Common myeloid progenitor, CD34-positive (primary cell): ENCODE measurements at regions not wholly inside any gene's neighbourhood (a gene's known extent, or its start where the extent isn't known, plus 50 kb on each side); places are given as distances from the start of the nearest gene placed in this dataset.
A peak's percentile ranks its signal among the peaks of the same experiment; 100 is the strongest.

ENCODE experiments used
- CTCF ChIA-PET: fragments of 350-600 bp; sonication (Branson Sonifier 250); formaldehyde crosslinking; loops from one replicate; lab custom pipeline; 2021; ENCODE audit warnings: antibody characterized with exemption; lab: Charles Lee
- POLR2A ChIA-PET: fragments of 350-600 bp; sonication (Branson Sonifier 250); formaldehyde crosslinking; loops from one replicate; lab custom pipeline; 2021; ENCODE audit warnings: antibody characterized with exemption; lab: Charles Lee
- DNase-seq, 3 donors: peaks; one replicate each; pipeline versions ENCODE4 v3.0.0 to v3.0.0-alpha.2; 2013
- H3K27ac ChIP-seq, 2 experiments: 1 replicate in 1 of 2; 2 replicates in 1 of 2; pipeline ENCODE4 v1.7.0; 2013; ENCODE audit warnings: inconsistent platforms in 2 of 2, low read length in 2 of 2, mild to moderate bottlenecking in 2 of 2, low read depth in 1 of 2, moderate library complexity in 1 of 2; ENCODE audit not compliant: severe bottlenecking in 2 of 2, insufficient read depth in 1 of 2, poor library complexity in 1 of 2
- H3K27me3 ChIP-seq, 5 experiments: replicated peaks in 2 of 5; 1 replicate in 3 of 5; 2 replicates in 2 of 5; pipeline versions ENCODE4 v1.6.1 to v1.7.0; 2013; ENCODE audit warnings: low read length in 4 of 5, mild to moderate bottlenecking in 2 of 5, moderate library complexity in 2 of 5, inconsistent platforms in 1 of 5; ENCODE audit not compliant: insufficient read depth in 5 of 5, control insufficient read depth in 4 of 5
- H3K36me3 ChIP-seq, 4 experiments: 1 replicate in 2 of 4; 2 replicates in 2 of 4; pipeline versions ENCODE4 v1.6.1 to v1.7.0; 2013; ENCODE audit warnings: low read length in 3 of 4, control low read depth in 1 of 4, mild to moderate bottlenecking in 1 of 4; ENCODE audit not compliant: control insufficient read depth in 4 of 4, insufficient read depth in 4 of 4
- H3K4me1 ChIP-seq, 4 experiments: 1 replicate in 3 of 4; 2 replicates in 1 of 4; pipeline versions ENCODE4 v1.6.1 to v1.7.1; 2013; ENCODE audit warnings: low read length in 3 of 4, mild to moderate bottlenecking in 3 of 4, control low read depth in 1 of 4, inconsistent platforms in 1 of 4, moderate library complexity in 1 of 4; ENCODE audit not compliant: control insufficient read depth in 4 of 4, insufficient read depth in 4 of 4; ENCODE audit errors: control extremely low read depth in 1 of 4
- H3K4me3 ChIP-seq, 7 experiments: 1 replicate in 4 of 7; 2 replicates in 3 of 7; pipeline versions ENCODE4 v1.5.1 to v1.7.0; 2013; ENCODE audit warnings: mild to moderate bottlenecking in 7 of 7, low read length in 6 of 7, moderate library complexity in 6 of 7, inconsistent platforms in 2 of 7, low read depth in 2 of 7, control low read depth in 1 of 7; ENCODE audit not compliant: insufficient read depth in 4 of 7, control insufficient read depth in 1 of 7; ENCODE audit errors: extremely low read depth in 1 of 7
- H3K9me3 ChIP-seq, 5 experiments: 1 replicate in 4 of 5; 2 replicates in 1 of 5; pipeline versions ENCODE4 v1.6.1 to v1.7.1; 2013; ENCODE audit warnings: low read length in 4 of 5, mild to moderate bottlenecking in 2 of 5, inconsistent platforms in 1 of 5, low read depth in 1 of 5, moderate library complexity in 1 of 5; ENCODE audit not compliant: control insufficient read depth in 4 of 5, insufficient read depth in 2 of 5; ENCODE audit errors: control extremely low read depth in 1 of 5
- WGBS: methylation state at CpG from one replicate; pipeline ENCODE4 v1.1.5; 2013; ENCODE audit not compliant: insufficient coverage; 5-methylcytosine and 5-hydroxymethylcytosine counted together

DNA sequence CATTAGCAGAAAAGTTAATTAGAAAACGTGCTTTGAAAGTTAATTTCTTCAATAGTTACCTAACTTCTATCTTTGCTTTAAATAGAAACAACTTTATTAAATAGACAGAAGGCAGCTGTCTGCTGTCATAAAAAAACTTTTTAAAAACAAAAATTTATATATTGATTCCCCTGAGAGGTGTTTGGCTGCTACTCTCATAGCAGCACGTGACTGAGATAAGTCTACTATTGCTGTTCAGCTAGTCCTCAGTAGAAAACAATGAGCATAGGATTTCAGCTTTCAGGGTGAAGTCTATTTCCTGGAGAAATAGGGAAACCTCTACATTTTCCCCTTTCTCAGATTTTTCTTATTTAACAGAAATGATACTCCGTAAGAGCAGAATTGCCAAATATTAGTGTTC, 135.0 kb upstream of the FBN2 start:
- POLR2A ChIA-PET, result no interaction called here

DNA sequence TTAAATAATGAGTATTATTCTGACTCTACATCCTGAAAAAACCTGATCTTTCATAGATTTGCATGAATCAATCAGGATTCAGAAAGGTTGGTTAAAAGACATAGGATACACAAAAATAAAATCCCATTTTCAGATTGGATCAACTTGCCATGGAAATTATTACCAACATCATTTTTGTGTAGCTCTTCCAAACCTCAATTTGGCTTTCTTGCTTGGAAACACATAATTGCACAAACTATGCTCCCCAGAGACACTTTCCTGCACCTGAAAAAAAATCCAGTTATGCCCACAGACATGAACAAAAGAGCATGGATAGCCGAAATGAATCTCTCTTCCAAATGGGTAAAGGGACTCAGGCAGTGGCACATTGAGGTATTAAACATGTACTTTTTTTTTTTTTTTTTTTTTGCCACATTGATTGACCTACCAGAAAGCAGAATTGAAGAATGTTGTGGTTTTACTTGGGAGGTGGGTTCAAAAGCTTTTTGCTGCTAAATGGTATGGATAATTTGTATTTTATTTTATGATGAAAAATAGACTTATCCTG, 135.4 kb upstream of the FBN2 start:
- ChIA-PET CTCF (interaction anchor here (1.4 to 2.7 kb wide), 2 partner anchors 9 to 462 kb away, joined by 4 to 10 read pairs; no protein-coding TSS in a partner anchor), POLR2A (no interaction called here)
- Histone ChIP-seq H3K36me3 (no peaks in the 10 kb centered on the region), H3K27ac (no peak overlapping the region), H3K4me1 (no peaks in the 10 kb centered on the region), H3K9me3 (peaks cover 0 to 3% (median 0%) of the 10 kb centered on the region in 5 experiments), H3K27me3 (no peaks in the 10 kb centered on the region), H3K4me3 (no peak overlapping the region)
- no peak for DNase-seq
- WGBS, result no CpG with 5 or more reads among the region's 1 CpG

More for the DNA sequence above, 135.0 kb upstream of the FBN2 start:
- no peaks in the 10 kb centered on the region for H3K27me3 ChIP-seq
- H3K27ac ChIP-seq, result no peak overlapping the region
- no peak for DNase-seq
- peaks cover 0 to 3% (median 0%) of the 10 kb centered on the region in 5 experiments for H3K9me3 ChIP-seq
- WGBS, result no CpG with 5 or more reads among the region's 3 CpGs
- no peaks in the 10 kb centered on the region for H3K36me3 ChIP-seq
- no peaks in the 10 kb centered on the region for H3K4me1 ChIP-seq
- CTCF ChIA-PET, result interaction anchor here (1.4 to 2.7 kb wide), 2 partner anchors 10 to 461 kb away, joined by 4 to 10 read pairs; no protein-coding TSS in a partner anchor
- H3K4me3 ChIP-seq, result no peak overlapping the region

DNA sequence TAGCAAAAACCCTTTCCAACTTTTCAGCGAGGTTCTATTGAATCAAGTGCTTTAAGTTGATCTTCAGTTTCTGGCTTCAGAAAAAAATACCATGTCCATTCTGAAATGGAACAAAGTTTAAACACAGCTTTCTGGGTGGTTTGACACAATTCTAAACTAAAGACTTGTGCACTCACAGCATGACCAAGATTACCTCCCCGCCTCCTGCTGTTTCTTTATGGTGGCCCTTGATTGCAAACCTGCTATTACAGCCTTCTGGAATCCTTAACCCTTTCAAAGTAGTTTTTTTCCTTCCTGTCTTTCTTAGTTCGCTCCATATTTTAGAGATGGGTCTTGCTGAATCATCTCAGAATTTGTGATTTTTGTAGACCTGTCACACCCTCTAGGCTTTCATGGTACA, 135.9 kb upstream of the FBN2 start:
- Histone ChIP-seq H3K4me3 (no peak overlapping the region), H3K36me3 (no peaks in the 10 kb centered on the region), H3K27me3 (no peaks in the 10 kb centered on the region), H3K27ac (no peak overlapping the region), H3K4me1 (no peaks in the 10 kb centered on the region), H3K9me3 (peaks cover 0 to 3% (median 0%) of the 10 kb centered on the region in 5 experiments)
- ChIA-PET CTCF (interaction anchor here (1.1 to 2.7 kb wide), 2 partner anchors 14 to 462 kb away, joined by 3 to 10 read pairs; no protein-coding TSS in a partner anchor), POLR2A (no interaction called here)
- WGBS, result 80% methylated on average over 1 of the region's 3 CpGs
- no peak for DNase-seq

DNA sequence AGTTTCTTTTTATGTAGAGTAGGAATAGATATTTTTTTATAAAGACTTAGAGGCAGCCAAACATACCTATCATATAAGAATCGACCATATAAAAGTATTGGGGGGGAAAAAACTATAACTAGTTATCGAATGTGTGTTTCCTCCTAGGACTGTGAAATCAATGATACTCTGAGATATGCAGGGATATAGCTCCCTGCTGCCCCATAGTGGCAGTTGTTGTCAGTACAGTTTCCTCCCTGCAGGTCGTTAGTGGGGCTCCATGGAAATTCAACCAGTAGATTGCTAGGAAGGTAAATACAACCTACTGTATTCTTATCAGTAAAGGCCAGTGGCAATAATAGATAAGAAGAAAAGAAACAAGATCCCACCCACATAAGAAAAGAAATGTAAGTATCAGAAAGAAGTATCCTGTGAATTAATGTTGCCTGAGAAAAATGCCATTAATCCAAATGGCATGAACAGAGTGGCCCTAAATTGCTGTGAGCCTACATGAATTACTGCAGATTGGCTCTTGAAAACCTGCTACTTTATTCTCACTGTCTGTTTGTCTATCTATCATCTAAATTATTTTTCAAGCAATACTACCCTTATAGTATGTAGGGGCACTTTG, 136.9 kb upstream of the FBN2 start:
- DNase-seq, result peak; percentile 19 to 51 (median 35)
- no peaks in the 10 kb centered on the region for H3K27me3 ChIP-seq
- no peak overlapping the region for H3K4me3 ChIP-seq
- CTCF ChIA-PET, result interaction anchor here (0.6 to 2.7 kb wide), 5 partner anchors 13 to 468 kb away, joined by 3 to 10 read pairs (median 3); no protein-coding TSS in a partner anchor
- POLR2A ChIA-PET, result no interaction called here
- H3K27ac ChIP-seq, result no peak overlapping the region
- no peaks in the 10 kb centered on the region for H3K4me1 ChIP-seq
- 100% methylated on average over 1 of the region's 3 CpGs for WGBS
- H3K36me3 ChIP-seq, result no peaks in the 10 kb centered on the region
- peaks cover 0 to 3% (median 0%) of the 10 kb centered on the region in 5 experiments for H3K9me3 ChIP-seq

DNA sequence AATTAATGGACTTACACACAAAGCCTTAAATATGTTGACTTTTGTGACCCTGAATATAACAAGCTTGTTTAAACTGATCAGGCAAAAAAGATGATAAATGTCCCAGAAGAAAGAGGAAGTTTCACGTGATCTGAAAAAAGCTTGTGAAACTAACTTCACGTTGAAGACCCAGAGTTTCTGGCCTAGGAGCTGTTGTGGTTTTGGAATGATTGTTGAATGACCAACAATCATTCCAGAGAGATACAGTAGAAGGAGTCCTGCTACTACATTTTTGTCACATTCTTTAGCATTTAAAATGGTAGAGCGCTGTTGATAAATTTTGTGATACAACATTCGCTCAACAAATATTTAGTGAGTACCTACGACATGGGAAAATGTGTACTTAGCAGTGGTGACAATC, 143.1 kb upstream of the FBN2 start:
- Histone ChIP-seq H3K9me3 (no peaks in the 10 kb centered on the region), H3K4me1 (no peaks in the 10 kb centered on the region), H3K27me3 (no peaks in the 10 kb centered on the region), H3K36me3 (no peaks in the 10 kb centered on the region), H3K27ac (no peak overlapping the region), H3K4me3 (no peak overlapping the region)
- POLR2A ChIA-PET, result no interaction called here
- 0% methylated on average over 1 of the region's 5 CpGs for WGBS
- CTCF ChIA-PET, result no interaction called here
- DNase-seq, result peak in 2 of 3 donors; percentile 0 to 4

DNA sequence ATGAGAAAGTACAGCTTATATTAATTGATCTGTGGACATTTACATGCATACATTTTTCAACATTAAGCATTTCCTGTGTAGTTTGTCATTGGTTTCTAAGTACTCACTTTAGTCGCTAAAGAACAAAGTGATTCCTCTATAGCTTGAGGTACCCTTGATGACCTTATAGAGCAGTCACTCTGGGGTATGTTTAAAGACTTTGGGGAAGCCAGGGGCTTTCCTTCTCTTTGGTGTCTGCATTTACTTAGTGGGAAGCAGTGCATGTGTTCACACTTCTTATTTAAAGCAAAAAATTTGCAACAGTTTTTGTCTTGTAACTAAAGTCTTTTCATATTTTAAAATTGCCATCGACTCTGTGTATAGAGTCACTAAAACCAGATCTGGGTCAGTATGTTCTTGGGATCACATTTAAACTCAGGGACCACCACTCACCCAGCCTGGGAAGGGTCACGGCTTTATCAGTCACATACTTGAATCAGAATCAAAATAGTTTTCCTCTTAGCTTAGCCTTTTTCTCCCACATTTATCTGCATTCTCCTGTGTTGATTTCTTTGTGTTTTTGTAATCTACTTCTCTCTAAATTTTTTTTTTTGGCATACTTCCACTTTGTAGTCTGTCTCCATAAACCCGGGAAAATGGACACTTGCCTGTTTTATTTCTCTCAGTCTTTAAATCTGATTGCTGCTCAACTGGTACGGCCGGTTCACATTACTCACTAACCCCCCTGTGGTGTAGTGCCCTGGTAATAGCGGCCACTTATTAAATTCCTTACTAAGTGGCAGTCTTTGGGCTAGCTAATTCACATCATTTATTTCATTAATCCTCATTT, 143.9 kb upstream of the FBN2 start:
- ChIA-PET CTCF (interaction anchor here (1.1 kb wide), 1 partner anchor 9 kb away, joined by 4 read pairs; no protein-coding TSS in a partner anchor), POLR2A (no interaction called here)
- no peak overlapping the region for H3K4me3 ChIP-seq
- WGBS, result 96% methylated on average over 5 of the region's 7 CpGs
- DNase-seq, result no peak
- no peak overlapping the region for H3K27ac ChIP-seq
- H3K27me3 ChIP-seq, result no peaks in the 10 kb centered on the region
- no peaks in the 10 kb centered on the region for H3K9me3 ChIP-seq
- H3K36me3 ChIP-seq, result no peaks in the 10 kb centered on the region
- H3K4me1 ChIP-seq, result no peaks in the 10 kb centered on the region
